A673 (cell line): ENCODE measurements at regions not wholly inside any gene's neighbourhood (a gene's known extent, or its start where the extent isn't known, plus 50 kb on each side); places are given as distances from the start of the nearest gene placed in this dataset.

Experiments used
- BruUV-seq: library from RNA; stranded (reverse); fragments of 400-500 nt; replicated peaks from 2 replicates; lab custom pipeline; 2021; lab: Mats Ljungman, UMichigan
- CTCF ChIA-PET: fragments of 300-600 bp; sonication (Branson Sonifier 250); formaldehyde crosslinking; loops from one replicate; lab custom pipeline; 2022; ENCODE audit warnings: antibody characterized with exemption; lab: Charles Lee
- POLR2A ChIA-PET: fragments of 300-600 bp; sonication (Branson Sonifier 250); formaldehyde crosslinking; loops from one replicate; lab custom pipeline; 2022; ENCODE audit warnings: antibody characterized with exemption; ENCODE audit not compliant: low non-redundant PET; lab: Charles Lee
- DNase-seq: peaks from one replicate; pipeline ENCODE4 v3.0.0-alpha.2; 2015; ENCODE audit warnings: low spot score
- H3K27ac ChIP-seq: fragments of 200-600 bp; sonication (generic); 2 replicates; pipeline ENCODE4 v1.5.1; 2016; ENCODE audit warnings: mixed run types, low read depth, mild to moderate bottlenecking, mixed read lengths, antibody characterized with exemption, low read length; ENCODE audit not compliant: poor library complexity, severe bottlenecking
- H3K27me3 ChIP-seq: fragments of 200-600 bp; sonication (generic); replicated peaks from 2 replicates; pipeline ENCODE4 v1.6.1; 2017; ENCODE audit warnings: mixed run types, low read depth, mild to moderate bottlenecking, mixed read lengths, antibody characterized with exemption, low read length; ENCODE audit not compliant: insufficient read depth, poor library complexity
- H3K36me3 ChIP-seq: fragments of 200-600 bp; sonication (generic); 2 replicates; pipeline ENCODE4 v1.6.1; 2016; ENCODE audit warnings: mixed run types, mild to moderate bottlenecking, mixed read lengths, antibody characterized with exemption, low read length; ENCODE audit not compliant: insufficient read depth, poor library complexity, severe bottlenecking
- H3K4me1 ChIP-seq: fragments of 200-600 bp; sonication (generic); 2 replicates; pipeline ENCODE4 v1.6.1; 2017; ENCODE audit warnings: mixed run types, mild to moderate bottlenecking, mixed read lengths, antibody characterized with exemption, low read length; ENCODE audit not compliant: insufficient read depth, poor library complexity, severe bottlenecking
- H3K4me3 ChIP-seq: fragments of 200-600 bp; sonication (generic); 2 replicates; pipeline ENCODE4 v1.5.1; 2016; ENCODE audit warnings: low read depth, mixed run types, mild to moderate bottlenecking, mixed read lengths, low read length; ENCODE audit not compliant: poor library complexity, severe bottlenecking
- H3K9me3 ChIP-seq: fragments of 200-600 bp; sonication (generic); 2 replicates; pipeline ENCODE4 v1.6.1; 2016; ENCODE audit warnings: mixed run types, low read depth, mild to moderate bottlenecking, mixed read lengths, antibody characterized with exemption, low read length; ENCODE audit not compliant: poor library complexity, severe bottlenecking
- CTCF ChIP-seq: fragments of 300-800, 200-600 bp; sonication (generic); conservative IDR thresholded peaks from 2 replicates; pipeline ENCODE4 v1.5.1; 2017; ENCODE audit warnings: low read depth, mild to moderate bottlenecking, antibody characterized with exemption, low read length, moderate library complexity, mixed read lengths
- EZH2 ChIP-seq: fragments of 200-600 bp; sonication (generic); IDR thresholded peaks from 2 replicates; pipeline ENCODE4 v1.6.1; 2017; ENCODE audit warnings: borderline replicate concordance, low read depth, mild to moderate bottlenecking, mixed read lengths, antibody characterized with exemption, low read length; ENCODE audit not compliant: poor library complexity, severe bottlenecking
- intact Hi-C: fragments of 100-400 bp; cut with micrococcal nuclease; formaldehyde crosslinking; loops from one replicate; pipeline ENCODE4 v1.10.0; 2022; ENCODE audit not compliant: unreplicated experiment

GRCh38 chr2:238716585-238716984 lies 131.3 kb upstream of the TWIST2 start:
- intact Hi-C loops = no loop called here
- Histone ChIP-seq H3K9me3 (no peaks in the 10 kb centered on the region), H3K4me3 (no peak overlapping the region), H3K4me1 (no peaks in the 10 kb centered on the region), H3K36me3 (no peaks in the 10 kb centered on the region), H3K27me3 (no peaks in the 10 kb centered on the region), H3K27ac (no peak overlapping the region)
- DNase-seq = no peak
- CTCF ChIA-PET = no interaction called here
- POLR2A ChIA-PET = no interaction called here
- no TSS peak for BruUV-seq
- TF ChIP-seq CTCF (no peak), EZH2 (no peak)

- intact Hi-C loops = no loop called here
- Histone ChIP-seq H3K36me3 (no peaks in the 10 kb centered on the region), H3K27me3 (no peaks in the 10 kb centered on the region), H3K27ac (no peak overlapping the region), H3K9me3 (no peaks in the 10 kb centered on the region), H3K4me3 (no peak overlapping the region), H3K4me1 (no peaks in the 10 kb centered on the region)
- no peak for TF ChIP-seq CTCF
- TF ChIP-seq EZH2 = no peak
- ChIA-PET CTCF (no interaction called here), POLR2A (no interaction called here)
- no peak for DNase-seq
- no TSS peak for BruUV-seq
Observed at GRCh38 chr2:238717084-238717483, 130.8 kb upstream of the TWIST2 start.

- no peaks in the 10 kb centered on the region for H3K9me3 ChIP-seq
- peaks cover 6% of the 10 kb centered on the region for H3K27me3 ChIP-seq
- intact Hi-C loops = no loop called here
- H3K4me1 ChIP-seq = no peaks in the 10 kb centered on the region
- CTCF ChIA-PET = no interaction called here
- no peak overlapping the region for H3K27ac ChIP-seq
- POLR2A ChIA-PET = interaction anchor here (0.6 kb wide), 1 partner anchor 68 kb away, joined by 3 read pairs; no protein-coding TSS in a partner anchor
- no peaks in the 10 kb centered on the region for H3K36me3 ChIP-seq
- no peak overlapping the region for H3K4me3 ChIP-seq
- TF ChIP-seq EZH2 (no peak), CTCF (no peak)
- no TSS peak for BruUV-seq
- DNase-seq = no peak
Observed at GRCh38 chr2:238719641-238720040, 128.2 kb upstream of the TWIST2 start.
